Posterior vena cava (tissue), 2 donors: ENCODE measurements at regions not wholly inside any gene's neighbourhood (a gene's known extent, or its start where the extent isn't known, plus 50 kb on each side); places are given as distances from the start of the nearest gene placed in this dataset.
"Not testable (repeated sequence)": the region's sequence is repeated elsewhere in the genome, so short reads cannot be mapped to it uniquely, and the experiment has no call there.

Source experiments
- DNase-seq: peaks from one replicate; pipeline ENCODE4 v3.0.0-alpha.2; 2020; ENCODE audit warnings: low spot score
- intact Hi-C, 2 donors: fragments of 100-400 bp; cut with DNase I; formaldehyde crosslinking; loops; one replicate each; pipeline versions ENCODE4 v1.14.1 to v1.14.2; 2022 to 2023
- donor health status: DM: yes; HTN: yes; CAD: no.
- donor health status: DM: yes; HTN: yes; CAD: no.

DNA sequence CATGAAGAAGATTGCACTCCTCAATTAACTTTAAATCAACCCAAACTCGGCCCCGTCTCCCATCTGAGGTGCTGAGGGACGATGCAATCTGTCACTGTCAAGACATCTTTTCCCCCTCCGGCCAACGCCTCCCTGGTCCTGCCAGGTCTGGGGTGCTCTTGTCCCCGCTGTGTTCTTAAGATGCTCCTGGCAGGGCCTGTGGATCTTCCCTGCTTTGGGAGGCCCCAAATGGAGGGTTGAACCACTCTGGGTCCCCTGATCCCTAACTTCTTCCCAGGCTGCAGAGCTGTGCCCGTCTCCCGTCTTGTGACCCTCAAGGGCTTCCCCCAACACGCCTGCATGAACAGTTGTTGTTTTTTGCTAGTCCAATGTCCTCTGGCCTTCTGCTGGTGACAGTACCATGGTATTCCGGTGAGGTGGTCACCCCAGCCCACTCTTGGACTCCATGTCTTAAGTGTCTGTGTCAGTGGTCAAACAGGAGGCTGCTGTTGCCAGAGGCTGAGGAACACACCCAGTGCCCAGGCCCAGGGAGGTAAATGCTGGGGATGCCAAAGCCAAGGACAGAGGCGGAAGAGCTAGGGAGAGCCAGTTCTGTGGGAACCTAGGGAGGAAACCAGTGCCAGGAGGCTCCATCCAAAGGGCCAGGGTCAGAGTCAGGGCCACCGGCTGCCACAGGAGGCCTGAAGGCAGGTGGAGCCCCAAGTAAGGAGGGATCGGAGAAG is 70.6 kb upstream of the SHANK2 start:
- intact Hi-C loops: no loop called here
- DNase-seq: peak; percentile 55

DNA sequence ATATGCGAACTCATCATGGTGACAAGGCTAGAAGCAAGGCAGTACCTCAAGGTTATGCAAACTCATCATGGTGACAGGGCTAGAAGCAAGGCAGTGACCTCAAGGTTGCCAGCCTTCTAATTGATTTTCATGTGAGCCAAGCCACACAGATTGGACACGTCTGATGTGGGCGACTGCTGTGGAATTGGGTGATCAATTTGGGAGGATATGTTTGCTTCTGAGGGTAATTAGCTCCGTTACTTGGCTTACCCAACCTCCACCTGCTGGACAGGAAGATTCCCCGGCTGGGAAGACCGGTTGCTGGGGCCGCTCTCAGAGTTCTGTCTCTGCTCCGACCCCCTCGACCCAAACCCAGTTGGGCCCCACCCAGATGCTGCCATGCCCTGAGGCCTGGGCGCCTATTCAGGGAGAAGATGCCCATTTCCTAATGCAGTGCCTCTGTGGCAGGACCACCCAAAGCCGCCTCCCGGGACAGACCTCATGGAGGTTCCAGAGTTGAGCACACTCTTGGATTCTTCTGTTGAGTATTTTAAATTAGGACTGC is 69.9 kb upstream of the SHANK2 start:
- intact Hi-C loops: no loop called here
- peak; percentile 62 for DNase-seq

DNA sequence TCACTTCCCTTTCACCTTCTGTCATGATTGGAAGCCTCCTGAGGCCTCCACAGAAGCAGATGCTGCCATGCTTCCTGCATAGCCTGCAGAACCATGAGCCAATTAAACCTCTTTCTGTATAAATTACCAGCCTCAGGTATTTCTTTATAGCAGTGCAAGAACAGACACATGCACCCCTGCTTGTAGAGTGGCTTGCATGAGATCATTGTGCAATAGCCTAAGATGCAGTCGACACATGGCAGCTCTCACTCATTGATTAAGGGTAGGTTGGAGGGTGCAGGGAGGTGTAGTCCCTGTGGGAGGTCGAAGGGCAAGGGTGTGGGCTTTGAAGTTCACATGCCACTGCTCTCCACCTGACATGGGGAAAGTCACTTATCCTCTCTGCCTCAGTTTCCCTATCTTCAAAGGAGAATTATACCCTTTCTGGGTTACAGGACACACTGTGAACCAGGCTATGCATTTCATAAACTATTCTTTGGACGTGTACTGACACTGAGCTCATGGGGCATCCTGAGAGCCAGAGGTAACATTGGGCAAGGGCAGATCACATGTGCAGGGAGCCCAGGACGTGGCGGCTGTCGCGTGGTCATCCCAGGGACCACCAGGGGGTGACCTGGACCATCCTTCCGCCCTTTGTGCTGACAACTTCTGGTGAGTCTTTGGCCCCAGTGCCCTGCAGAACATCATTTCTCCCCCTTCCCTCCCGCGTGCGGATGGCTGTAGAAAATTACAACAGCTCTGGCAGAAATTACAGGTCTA is 69.2 kb upstream of the SHANK2 start:
- intact Hi-C loops: no loop called here
- peak; percentile 55 for DNase-seq

DNA sequence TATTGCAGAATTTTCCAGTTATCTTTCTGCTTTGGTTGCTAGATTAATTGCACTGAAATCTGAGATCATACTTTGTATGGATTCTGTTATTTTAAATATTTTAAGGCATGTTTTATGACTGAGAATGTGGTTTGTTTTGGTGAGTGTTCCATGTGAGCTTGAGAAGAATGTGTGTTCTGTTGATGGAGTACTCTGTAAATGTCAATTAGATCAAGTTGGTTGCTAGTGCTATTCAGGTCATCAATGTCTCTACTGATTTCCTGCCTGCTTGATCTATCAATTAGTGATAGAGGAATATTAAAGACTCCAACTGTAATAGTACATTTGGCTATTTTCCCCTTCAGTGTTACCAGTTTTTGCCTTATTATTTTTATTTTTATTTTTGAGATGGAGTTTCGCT is 64.3 kb upstream of the SHANK2 start:
- intact Hi-C loops: no loop called here
- no peak for DNase-seq

DNA sequence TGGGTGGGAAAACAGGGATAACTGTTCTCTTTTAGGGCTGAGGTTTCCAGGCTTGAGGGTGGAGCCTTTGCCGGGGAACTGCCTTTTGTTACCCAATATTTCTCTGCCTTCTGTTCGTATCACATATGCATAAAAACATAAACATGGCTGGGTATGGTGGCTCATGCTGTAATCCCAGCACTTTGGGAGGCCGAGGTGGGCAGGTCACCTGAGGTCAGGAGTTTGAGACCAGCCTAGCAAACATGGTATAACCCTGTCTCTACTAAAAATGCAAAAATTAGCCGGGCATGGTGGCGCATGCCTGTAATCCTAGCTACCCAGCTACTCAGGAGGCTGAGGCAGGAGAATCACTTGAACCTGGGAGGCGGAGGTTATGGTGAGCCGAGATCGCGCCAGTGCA is 60.2 kb upstream of the SHANK2 start:
- intact Hi-C loops: not testable (repeated sequence)
- peak; percentile 16 for DNase-seq

DNA sequence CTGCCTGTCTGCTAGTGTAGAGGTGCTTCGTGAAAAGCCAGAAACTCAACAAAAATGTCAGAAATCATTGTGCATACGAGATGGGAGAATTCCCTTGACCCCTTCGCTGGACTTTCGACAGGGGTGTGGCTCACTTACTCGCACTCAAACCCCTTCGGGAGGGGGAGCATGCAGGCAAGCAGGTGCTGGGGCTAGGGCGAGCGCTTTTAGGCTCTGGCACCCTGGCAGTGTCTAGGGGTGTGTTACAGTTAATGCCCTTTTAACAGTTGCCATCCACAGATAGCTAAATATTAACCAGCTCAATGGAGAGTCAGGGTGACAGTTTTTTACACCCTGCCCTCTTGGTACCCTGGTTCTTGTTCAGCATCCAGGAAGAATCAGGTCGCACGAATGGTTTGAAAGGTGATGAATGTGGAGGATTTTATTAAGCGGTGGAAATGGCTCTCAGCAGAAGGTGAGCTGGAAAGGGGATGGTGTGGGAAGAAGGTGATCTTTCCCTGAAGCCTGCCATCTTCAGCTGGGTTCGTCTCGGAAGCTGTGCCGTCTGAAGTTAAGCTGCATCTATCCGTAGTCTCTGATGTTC is 59.6 kb upstream of the SHANK2 start:
- peak; percentile 34 for DNase-seq
- intact Hi-C loops: no loop called here

DNA sequence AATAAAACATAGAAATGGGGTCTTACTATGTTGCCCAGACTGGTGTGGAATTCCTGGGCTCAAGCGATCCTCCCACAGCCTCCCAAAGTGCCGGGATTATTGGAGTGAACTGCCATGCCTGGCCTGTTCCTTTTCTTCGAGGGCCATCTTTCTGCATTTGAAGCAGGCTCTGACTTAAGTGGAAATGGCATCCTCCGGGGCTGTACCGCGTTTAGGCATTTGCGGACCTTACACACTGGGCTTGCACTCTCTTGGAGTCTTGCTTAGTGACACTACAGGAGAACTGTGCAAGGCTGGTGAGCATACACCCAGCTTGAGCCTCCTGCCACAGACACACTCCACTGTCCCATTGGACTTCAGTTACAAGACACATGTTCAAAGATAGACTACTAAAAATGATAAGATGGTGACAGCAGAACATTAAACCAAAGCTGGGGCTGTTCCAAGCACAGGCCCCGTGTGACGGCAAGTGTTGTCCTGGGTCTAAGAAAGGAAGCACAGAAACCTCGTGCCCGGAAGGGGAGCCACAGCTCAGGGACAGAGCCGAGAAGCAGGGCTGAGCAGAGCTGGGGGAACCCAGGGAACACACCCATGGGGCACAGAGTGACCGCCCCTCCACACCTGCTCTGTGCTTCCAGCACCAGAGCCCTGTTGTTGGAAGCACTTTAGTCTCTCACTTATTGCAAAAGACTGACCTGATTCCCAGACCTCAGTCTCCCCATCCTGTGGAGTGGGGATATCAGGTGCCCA is 59.0 kb upstream of the SHANK2 start:
- intact Hi-C loops: no loop called here

DNA sequence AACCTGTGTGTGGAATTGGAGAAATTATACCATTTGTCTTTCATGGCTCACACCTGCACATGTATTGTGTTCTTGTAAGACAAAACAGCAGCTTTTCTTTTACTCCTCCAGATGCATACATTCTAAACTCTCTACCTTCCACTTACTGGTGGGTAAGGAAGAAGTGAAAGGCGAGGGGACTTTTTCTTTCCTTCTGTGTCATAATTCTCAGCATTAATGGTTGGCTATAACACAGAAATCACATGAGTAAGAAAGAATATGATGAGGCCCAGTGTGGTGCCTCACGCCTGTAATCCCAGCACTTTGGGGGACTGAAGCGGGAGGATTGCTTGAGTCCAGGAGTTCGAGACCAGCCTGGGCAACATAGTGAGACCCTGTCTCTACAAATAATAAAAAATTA is 57.8 kb upstream of the SHANK2 start:
- DNase-seq: peak; percentile 16
- intact Hi-C loops: no loop called here

More for the DNA sequence above, 59.0 kb upstream of the SHANK2 start:
- peak; percentile 29 for DNase-seq

DNA sequence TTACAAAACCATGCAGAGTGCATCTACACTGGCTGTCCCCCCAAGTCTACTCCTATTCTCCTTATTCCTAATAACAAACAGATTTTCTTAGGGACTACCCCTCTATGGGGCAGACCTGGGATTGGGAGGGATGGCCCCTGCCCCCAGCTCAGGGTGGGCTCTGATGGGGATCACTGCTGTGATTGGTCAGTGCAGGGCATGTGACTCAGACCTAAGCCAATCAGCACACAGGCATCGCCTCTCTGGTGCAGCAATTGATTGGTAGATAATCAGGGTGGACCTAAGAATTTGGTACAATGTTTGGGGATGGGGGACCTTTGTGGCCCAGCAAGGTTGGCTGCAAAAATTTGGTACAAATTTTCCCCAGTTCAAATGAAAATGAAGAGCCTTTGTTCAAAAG is 57.2 kb upstream of the SHANK2 start:
- intact Hi-C loops: no loop called here
- DNase-seq: peak; percentile 32

DNA sequence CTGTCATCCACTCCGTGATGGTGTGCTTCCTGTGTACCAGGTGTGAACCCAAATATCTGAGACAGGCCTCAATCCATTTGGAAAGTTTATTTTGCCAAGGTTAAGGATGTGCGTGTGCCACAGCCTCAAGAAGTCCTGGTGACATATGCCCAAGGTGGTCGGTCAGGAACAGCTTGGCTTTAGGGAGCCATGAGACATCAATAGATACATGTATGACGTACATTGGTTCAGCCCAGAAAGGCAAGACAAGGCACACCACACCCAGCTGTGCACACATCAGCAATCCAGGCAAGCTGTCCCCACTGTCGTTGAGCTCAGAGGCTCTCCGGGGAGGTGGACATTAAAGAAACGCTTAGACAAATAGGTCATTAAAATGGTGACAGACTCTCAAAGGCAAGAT is 56.8 kb upstream of the SHANK2 start:
- peak; percentile 68 for DNase-seq
- intact Hi-C loops: no loop called here

DNA sequence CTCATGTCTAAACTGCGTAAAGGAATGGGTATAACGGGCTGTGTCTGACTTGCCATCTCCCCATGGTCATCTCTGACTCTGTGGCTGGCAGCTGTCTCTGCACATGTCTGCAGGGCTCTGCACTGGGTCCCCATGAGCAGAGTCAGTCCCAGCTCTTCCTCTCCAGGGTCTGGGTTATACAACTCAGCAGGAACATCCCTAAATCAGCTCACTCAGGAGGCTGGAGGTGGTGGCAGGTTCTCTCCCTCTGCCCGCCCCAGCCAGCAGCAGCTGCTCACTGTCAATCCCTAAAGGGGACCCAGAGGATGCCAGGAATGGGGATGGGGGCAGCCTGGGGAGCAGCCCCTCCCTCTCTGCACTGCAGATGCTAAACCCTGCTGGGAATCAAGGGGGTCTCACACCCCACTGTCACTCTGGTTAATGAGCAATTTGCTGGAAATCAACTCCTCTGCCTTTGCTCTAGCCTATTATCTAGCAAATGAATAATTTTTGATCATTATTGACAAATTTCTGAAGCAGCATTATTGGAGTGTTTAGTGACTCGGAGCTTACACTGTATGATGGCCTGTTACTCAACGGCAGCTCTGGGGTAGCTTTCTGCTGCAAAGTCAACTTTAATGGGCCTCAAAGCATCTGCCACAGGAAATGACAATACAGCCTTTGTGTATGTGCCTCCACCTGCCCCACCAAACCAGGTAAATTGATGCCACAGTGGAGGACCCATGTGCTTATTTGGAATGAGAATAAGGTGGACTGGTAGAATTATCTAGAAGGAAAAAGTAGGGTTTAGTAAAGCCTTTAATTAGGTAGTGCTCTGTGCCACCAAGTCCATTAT is 55.7 kb upstream of the SHANK2 start:
- peak; percentile 22 for DNase-seq
- intact Hi-C loops: no loop called here

DNA sequence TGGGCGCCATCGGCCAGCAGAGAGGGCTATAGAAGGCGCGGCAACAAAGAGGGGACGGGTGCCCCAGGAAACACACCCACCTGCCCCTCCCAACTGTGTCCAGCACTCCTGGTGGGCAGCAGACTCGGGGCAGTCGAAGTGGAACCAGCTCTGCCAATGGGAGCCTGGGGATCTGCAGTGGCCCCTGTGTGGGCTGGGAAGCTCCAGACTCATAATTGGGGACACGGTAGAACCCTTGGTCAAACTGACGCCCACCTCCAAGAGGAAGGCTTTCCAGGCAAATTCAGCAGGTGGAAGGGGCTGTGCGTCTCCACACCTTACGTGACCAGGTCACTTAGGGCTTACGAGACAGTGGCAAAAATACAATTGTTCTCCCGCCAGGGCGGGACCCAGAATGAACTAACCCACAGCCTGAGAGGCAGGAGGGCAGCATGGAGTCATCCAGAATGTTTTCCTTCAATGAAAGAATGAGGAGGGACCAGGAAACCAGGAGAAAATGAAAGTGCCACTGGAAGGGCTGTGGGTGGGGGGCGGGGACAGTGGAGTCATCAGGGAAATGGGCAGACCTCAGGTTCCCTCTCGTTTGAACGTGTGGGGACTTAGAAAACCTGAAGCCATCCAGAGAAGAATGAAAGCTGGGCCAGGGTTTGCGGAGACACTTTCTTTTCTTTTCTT is 53.2 kb upstream of the SHANK2 start:
- DNase-seq: peak; percentile 44
- intact Hi-C loops: no loop called here

DNA sequence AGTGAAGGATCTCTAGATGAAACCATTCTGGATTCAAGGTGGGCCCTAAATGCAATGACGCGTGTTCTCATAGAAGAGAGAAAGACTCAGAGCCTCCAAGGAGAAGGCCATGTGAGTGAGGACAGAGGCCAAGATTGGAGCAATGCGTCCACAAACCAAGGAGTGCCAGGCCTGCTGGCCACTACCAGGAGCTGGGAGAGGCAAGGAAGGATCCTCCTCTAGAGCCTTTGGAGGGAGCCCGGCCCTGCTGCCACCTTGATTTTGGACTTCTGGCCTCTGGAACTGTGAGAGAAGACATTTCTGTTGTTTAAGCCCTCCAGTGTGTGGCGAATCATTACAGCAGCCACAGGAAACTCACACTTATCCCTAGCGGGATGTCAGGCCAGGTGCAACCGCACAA is 52.7 kb upstream of the SHANK2 start:
- peak; percentile 60 for DNase-seq
- intact Hi-C loops: no loop called here

DNA sequence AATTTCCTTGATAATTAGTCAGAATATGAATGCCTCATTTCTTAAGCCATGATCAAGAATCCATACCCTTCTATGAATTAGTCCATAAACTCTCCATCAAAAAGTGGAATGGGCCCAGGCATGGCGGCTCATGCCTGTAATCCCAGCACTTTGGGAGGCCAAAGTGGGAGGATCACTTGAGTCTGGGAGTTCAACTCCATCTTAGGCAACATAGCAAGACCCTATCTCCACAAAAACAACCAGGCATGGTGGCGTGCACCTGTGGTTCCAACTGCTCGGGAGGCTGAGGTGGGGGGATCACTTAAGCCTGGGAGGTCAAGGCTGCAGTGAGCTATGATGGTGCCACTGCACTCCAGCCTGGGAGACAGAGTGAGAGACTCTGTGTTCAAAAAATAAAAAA is 52.1 kb upstream of the SHANK2 start:
- DNase-seq: peak; percentile 14
- intact Hi-C loops: no loop called here

DNA sequence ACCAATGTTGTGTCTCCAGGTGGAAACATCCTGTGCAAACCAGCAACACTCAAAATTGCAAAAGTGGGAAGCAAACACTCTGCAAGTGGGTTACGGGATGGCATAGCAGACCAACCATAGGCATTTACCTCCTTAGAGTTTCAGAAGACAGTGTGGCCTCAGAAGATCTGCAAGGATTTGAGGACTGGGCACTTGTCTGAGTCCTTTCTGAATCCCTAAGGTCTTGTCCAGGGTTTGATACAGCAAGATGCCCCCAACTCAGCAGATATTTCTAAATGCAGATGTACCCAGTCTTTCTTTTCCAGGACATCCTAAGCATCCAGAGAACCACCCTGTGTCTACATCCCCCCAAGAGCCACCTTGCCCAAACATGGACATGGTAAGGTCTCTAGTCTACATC is 51.7 kb upstream of the SHANK2 start:
- DNase-seq: no peak

DNA sequence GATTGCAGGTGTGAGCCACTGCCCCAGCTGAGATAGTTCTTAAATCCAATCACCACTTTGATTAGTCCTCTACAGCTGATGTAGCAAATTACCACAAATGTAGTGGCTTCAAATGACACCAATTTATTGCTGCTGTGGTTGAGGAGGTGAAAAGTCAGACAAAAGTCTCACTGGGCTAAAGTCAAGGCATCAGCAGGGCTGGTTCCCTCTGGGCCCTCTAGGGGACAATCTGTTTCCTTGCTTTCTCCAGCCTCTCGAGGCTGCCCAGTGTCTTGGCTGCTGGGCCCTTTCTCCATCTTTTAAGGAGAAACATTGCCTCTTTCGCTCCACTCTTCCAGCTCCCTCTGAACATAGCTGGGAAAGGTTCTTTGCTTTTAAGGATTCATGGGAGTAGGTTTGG is 50.5 kb upstream of the SHANK2 start:
- no peak for DNase-seq
- intact Hi-C loops: no loop called here

More for the DNA sequence above, 51.7 kb upstream of the SHANK2 start:
- intact Hi-C loops: no loop called here

DNA sequence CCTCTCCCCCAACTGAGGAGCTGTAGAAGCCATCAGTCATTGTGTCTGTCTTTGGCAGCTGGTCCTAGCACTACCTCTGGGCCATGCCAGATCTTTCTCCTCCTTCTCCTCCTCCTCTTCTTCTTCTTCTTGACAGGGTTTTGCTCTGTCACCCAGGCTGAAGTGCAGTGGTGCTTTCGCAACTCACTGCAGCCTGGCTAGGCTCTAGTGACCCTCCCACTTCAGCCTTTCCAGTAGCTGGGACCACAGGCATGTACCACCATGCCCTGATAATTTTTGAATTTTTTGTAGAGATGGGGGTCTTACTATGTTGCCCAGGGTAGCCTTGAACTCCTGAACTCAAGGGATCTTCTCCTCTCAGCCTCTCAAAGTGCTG is 50.1 kb upstream of the SHANK2 start:
- intact Hi-C loops: no loop called here
- peak; percentile 18 for DNase-seq
